ENCODE measurements at regions not wholly inside any gene's neighbourhood (a gene's known extent, or its start where the extent isn't known, plus 50 kb on each side); places are given as distances from the start of the nearest gene placed in this dataset.

- no peaks in the 10 kb centered on the region for H3K36me3 ChIP-seq (ENCODE audit: insufficient read depth, low read length)
- H3K4me3 ChIP-seq, result no peak overlapping the region
- H3K9me3 ChIP-seq (ENCODE audit: low read depth, low read length), result no peaks in the 10 kb centered on the region
- no peak overlapping the region for H3K9ac ChIP-seq (ENCODE audit: insufficient read length)
- DNase-seq (ENCODE audit: low read depth, low spot score), result no peak
- no peak overlapping the region for H3K27ac ChIP-seq
- TF ChIP-seq POLR2AphosphoS5 (IDR thresholded peaks at IDR 0.05; ENCODE audit: borderline replicate concordance, low read depth, low read length) (no peak), FOXP2 (optimal IDR thresholded peaks at IDR 0.05; ENCODE audit: control extremely low read depth, extremely low read length, insufficient read depth) (no peak), EZH2 (IDR thresholded peaks at IDR 0.05) (no peak)
Measured at GRCh38 chr21:14753466-14754258, 207.5 kb upstream of the SAMSN1 start.

GRCh38 chr21:14753069-14753465 is 207.0 kb upstream of the SAMSN1 start:
- no peak for TF ChIP-seq EZH2 (IDR thresholded peaks at IDR 0.05)
- TF ChIP-seq FOXP2 (optimal IDR thresholded peaks at IDR 0.05; ENCODE audit: control extremely low read depth, extremely low read length, insufficient read depth), result no peak
- no peak for TF ChIP-seq POLR2AphosphoS5 (IDR thresholded peaks at IDR 0.05; ENCODE audit: borderline replicate concordance, low read depth, low read length)
- Histone ChIP-seq H3K4me3 (no peak overlapping the region), H3K36me3 (ENCODE audit: insufficient read depth, low read length) (no peaks in the 10 kb centered on the region), H3K27ac (no peak overlapping the region), H3K9me3 (ENCODE audit: low read depth, low read length) (no peaks in the 10 kb centered on the region), H3K9ac (ENCODE audit: insufficient read length) (no peak overlapping the region)
- no peak for DNase-seq (ENCODE audit: low read depth, low spot score)

DNA sequence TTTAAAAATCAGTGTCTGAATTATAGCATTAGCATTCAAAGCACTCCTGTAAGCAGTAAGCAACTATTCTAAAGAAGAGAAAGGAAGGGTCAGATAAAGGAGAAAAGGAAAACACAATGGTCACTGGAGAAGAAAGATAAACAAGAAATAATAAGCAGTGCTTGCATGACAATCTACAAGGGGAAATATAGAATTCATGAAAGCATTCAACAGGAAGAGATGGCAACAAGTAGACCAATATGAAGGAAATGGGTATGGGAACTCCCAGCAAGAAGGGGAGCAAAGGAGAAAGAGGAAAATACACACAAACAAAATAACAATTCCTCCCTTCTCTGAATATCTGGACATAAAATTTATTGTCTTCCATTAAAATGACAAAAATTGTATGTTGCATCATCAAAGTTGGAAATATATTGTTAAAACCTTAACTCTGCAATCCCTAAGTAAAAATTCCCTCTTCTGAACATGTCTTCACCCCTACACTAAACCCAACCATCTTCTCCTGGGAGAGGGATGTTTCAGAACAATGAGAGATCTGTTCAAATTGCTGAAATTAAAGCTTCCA is 206.3 kb upstream of the SAMSN1 start:
- TF ChIP-seq FOXP2 (optimal IDR thresholded peaks at IDR 0.05; ENCODE audit: control extremely low read depth, extremely low read length, insufficient read depth) (no peak), EZH2 (IDR thresholded peaks at IDR 0.05) (no peak), POLR2AphosphoS5 (IDR thresholded peaks at IDR 0.05; ENCODE audit: borderline replicate concordance, low read depth, low read length) (no peak)
- Histone ChIP-seq H3K4me3 (no peak overlapping the region), H3K27ac (no peak overlapping the region), H3K36me3 (ENCODE audit: insufficient read depth, low read length) (no peaks in the 10 kb centered on the region), H3K9me3 (ENCODE audit: low read depth, low read length) (no peaks in the 10 kb centered on the region), H3K9ac (ENCODE audit: insufficient read length) (no peak overlapping the region)
- no peak for DNase-seq (ENCODE audit: low read depth, low spot score)

GRCh38 chr21:14751602-14752344 is 205.7 kb upstream of the SAMSN1 start:
- no peaks in the 10 kb centered on the region for H3K9me3 ChIP-seq (ENCODE audit: low read depth, low read length)
- DNase-seq (ENCODE audit: low read depth, low spot score), result no peak
- H3K9ac ChIP-seq (ENCODE audit: insufficient read length), result no peak overlapping the region
- no peak overlapping the region for H3K4me3 ChIP-seq
- no peak overlapping the region for H3K27ac ChIP-seq
- TF ChIP-seq POLR2AphosphoS5 (IDR thresholded peaks at IDR 0.05; ENCODE audit: borderline replicate concordance, low read depth, low read length) (no peak), FOXP2 (optimal IDR thresholded peaks at IDR 0.05; ENCODE audit: control extremely low read depth, extremely low read length, insufficient read depth) (no peak), EZH2 (IDR thresholded peaks at IDR 0.05) (no peak)
- H3K36me3 ChIP-seq (ENCODE audit: insufficient read depth, low read length), result no peaks in the 10 kb centered on the region

DNA sequence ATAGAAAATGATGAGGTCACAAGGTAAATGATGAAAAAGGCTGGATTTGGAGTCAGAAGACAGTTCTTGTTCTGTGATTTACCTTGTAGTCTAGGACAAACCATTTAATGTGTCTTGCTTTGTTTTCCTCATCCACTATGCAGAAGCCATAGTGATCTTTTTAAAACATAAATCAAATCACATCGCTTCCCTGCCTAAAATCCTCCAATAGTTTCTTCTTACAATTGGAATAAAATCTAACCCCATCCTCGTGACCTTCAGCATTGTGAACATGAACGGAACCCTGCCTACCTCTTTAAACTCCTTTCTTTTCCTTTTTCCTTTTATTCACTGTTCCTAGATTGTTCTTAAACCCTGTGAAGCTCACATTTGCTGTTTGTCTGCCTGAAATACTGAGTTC is 204.9 kb upstream of the SAMSN1 start:
- Histone ChIP-seq H3K9ac (ENCODE audit: insufficient read length) (no peak overlapping the region), H3K9me3 (ENCODE audit: low read depth, low read length) (no peaks in the 10 kb centered on the region), H3K4me3 (no peak overlapping the region), H3K36me3 (ENCODE audit: insufficient read depth, low read length) (no peaks in the 10 kb centered on the region), H3K27ac (no peak overlapping the region)
- TF ChIP-seq FOXP2 (optimal IDR thresholded peaks at IDR 0.05; ENCODE audit: control extremely low read depth, extremely low read length, insufficient read depth) (no peak), POLR2AphosphoS5 (IDR thresholded peaks at IDR 0.05; ENCODE audit: borderline replicate concordance, low read depth, low read length) (no peak), EZH2 (IDR thresholded peaks at IDR 0.05) (no peak)
- no peak for DNase-seq (ENCODE audit: low read depth, low spot score)

GRCh38 chr21:14750041-14750440 is 203.9 kb upstream of the SAMSN1 start:
- H3K4me3 ChIP-seq, result no peak overlapping the region
- TF ChIP-seq FOXP2 (optimal IDR thresholded peaks at IDR 0.05; ENCODE audit: control extremely low read depth, extremely low read length, insufficient read depth), result no peak
- no peak for TF ChIP-seq EZH2 (IDR thresholded peaks at IDR 0.05)
- no peak for TF ChIP-seq POLR2AphosphoS5 (IDR thresholded peaks at IDR 0.05; ENCODE audit: borderline replicate concordance, low read depth, low read length)
- H3K9ac ChIP-seq (ENCODE audit: insufficient read length), result no peak overlapping the region
- no peaks in the 10 kb centered on the region for H3K36me3 ChIP-seq (ENCODE audit: insufficient read depth, low read length)
- no peaks in the 10 kb centered on the region for H3K9me3 ChIP-seq (ENCODE audit: low read depth, low read length)
- no peak overlapping the region for H3K27ac ChIP-seq
- no peak for DNase-seq (ENCODE audit: low read depth, low spot score)

GRCh38 chr21:14748662-14749061 is 202.5 kb upstream of the SAMSN1 start:
- Histone ChIP-seq H3K4me3 (no peak overlapping the region), H3K9me3 (ENCODE audit: low read depth, low read length) (no peaks in the 10 kb centered on the region), H3K27ac (no peak overlapping the region), H3K36me3 (ENCODE audit: insufficient read depth, low read length) (no peaks in the 10 kb centered on the region), H3K9ac (ENCODE audit: insufficient read length) (no peak overlapping the region)
- no peak for DNase-seq (ENCODE audit: low read depth, low spot score)
- TF ChIP-seq FOXP2 (optimal IDR thresholded peaks at IDR 0.05; ENCODE audit: control extremely low read depth, extremely low read length, insufficient read depth) (no peak), EZH2 (IDR thresholded peaks at IDR 0.05) (no peak), POLR2AphosphoS5 (IDR thresholded peaks at IDR 0.05; ENCODE audit: borderline replicate concordance, low read depth, low read length) (no peak)

DNA sequence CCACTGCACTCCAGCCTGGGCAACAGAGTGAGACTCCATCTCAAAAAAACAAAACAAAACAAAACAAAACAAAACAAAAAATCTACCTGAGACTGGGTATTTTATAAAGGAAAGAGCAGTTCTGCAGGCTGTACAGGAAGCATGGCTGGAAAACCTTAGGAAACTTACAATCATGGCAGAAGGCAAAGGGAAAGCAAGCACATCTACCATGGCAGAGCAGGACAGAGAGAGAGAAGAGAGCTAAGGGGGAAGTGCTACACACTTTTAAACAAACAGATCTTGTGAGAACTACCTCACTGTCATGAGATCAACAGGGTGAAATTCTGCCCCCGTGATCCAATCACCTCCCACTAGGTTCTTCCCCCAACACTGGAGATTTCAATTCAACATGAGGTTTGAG is 198.3 kb upstream of the SAMSN1 start:
- TF ChIP-seq EZH2 (IDR thresholded peaks at IDR 0.05) (no peak), FOXP2 (optimal IDR thresholded peaks at IDR 0.05; ENCODE audit: control extremely low read depth, extremely low read length, insufficient read depth) (no peak), POLR2AphosphoS5 (IDR thresholded peaks at IDR 0.05; ENCODE audit: borderline replicate concordance, low read depth, low read length) (no peak)
- no peaks in the 10 kb centered on the region for H3K9me3 ChIP-seq (ENCODE audit: low read depth, low read length)
- H3K4me3 ChIP-seq, result no peak overlapping the region
- no peak overlapping the region for H3K9ac ChIP-seq (ENCODE audit: insufficient read length)
- H3K27ac ChIP-seq, result no peak overlapping the region
- no peaks in the 10 kb centered on the region for H3K36me3 ChIP-seq (ENCODE audit: insufficient read depth, low read length)
- DNase-seq (ENCODE audit: low read depth, low spot score), result no peak
